GM21360 (cell line): ENCODE measurements at regions not wholly inside any gene's neighbourhood (a gene's known extent, or its start where the extent isn't known, plus 50 kb on each side); places are given as distances from the start of the nearest gene placed in this dataset.

Experiments
- ATAC-seq: cut with Tn5 transposase; IDR thresholded peaks from one replicate; pipeline ENCODE4 v1.9.1; 2021; ENCODE audit warnings: mild to moderate bottlenecking, moderate library complexity; ENCODE audit not compliant: unreplicated experiment

- ATAC-seq = no peak
These were observed 58.3 kb downstream of the TRIML1 start for GRCh38 chr4:188197566-188197965.

- ATAC-seq = no peak
These were observed 59.9 kb downstream of the TRIML1 start for GRCh38 chr4:188198982-188199792.

GRCh38 chr4:188201851-188202250 is 62.6 kb downstream of the TRIML1 start:
- ATAC-seq = no peak

GRCh38 chr4:188206783-188207182 is 67.5 kb downstream of the TRIML1 start:
- no peak for ATAC-seq

GRCh38 chr4:188214861-188215260 is 75.6 kb downstream of the TRIML1 start:
- no peak for ATAC-seq

- ATAC-seq = no peak
These were observed 79.2 kb downstream of the TRIML1 start for GRCh38 chr4:188218392-188218791.

- ATAC-seq = no peak
These were observed 80.8 kb downstream of the TRIML1 start for GRCh38 chr4:188220006-188220405.

GRCh38 chr4:188221090-188221489 is 81.8 kb downstream of the TRIML1 start:
- ATAC-seq = no peak

- ATAC-seq = no peak
These were observed 89.0 kb downstream of the TRIML1 start for GRCh38 chr4:188228279-188228678.

- ATAC-seq = no peak
These were observed 93.2 kb downstream of the TRIML1 start for GRCh38 chr4:188232428-188232827.

- no peak for ATAC-seq
These were observed 102.8 kb downstream of the TRIML1 start for GRCh38 chr4:188242041-188242440.

GRCh38 chr4:188245651-188246050 is 106.4 kb downstream of the TRIML1 start:
- no peak for ATAC-seq

- no peak for ATAC-seq
These were observed 107.2 kb downstream of the TRIML1 start for GRCh38 chr4:188246488-188246887.

GRCh38 chr4:188254211-188254610 is 115.0 kb downstream of the TRIML1 start:
- no peak for ATAC-seq

GRCh38 chr4:188262464-188262863 is 123.2 kb downstream of the TRIML1 start:
- no peak for ATAC-seq

GRCh38 chr4:188263321-188263720 is 124.1 kb downstream of the TRIML1 start:
- ATAC-seq = no peak

- ATAC-seq = no peak
These were observed 127.1 kb downstream of the TRIML1 start for GRCh38 chr4:188266386-188266785.

GRCh38 chr4:188268131-188268908 is 129.1 kb downstream of the TRIML1 start:
- no peak for ATAC-seq

- no peak for ATAC-seq
These were observed 131.2 kb downstream of the TRIML1 start for GRCh38 chr4:188270273-188271069.

- ATAC-seq = no peak
These were observed 136.4 kb downstream of the TRIML1 start for GRCh38 chr4:188275686-188276085.

- ATAC-seq = no peak
These were observed 139.9 kb downstream of the TRIML1 start for GRCh38 chr4:188279184-188279583.
